Glutamatergic neuron (in vitro differentiated cells): ENCODE measurements at regions not wholly inside any gene's neighbourhood (a gene's known extent, or its start where the extent isn't known, plus 50 kb on each side); places are given as distances from the start of the nearest gene placed in this dataset.

Source experiments
- DNase-seq: peaks from one replicate; pipeline ENCODE4 v3.0.0; 2022
- H3K27ac Mint-ChIP-seq: one replicate; pipeline ENCODE4 v1.8.0; 2020; ENCODE audit warnings: mild to moderate bottlenecking, mixed read lengths, inconsistent platforms; ENCODE audit not compliant: unreplicated experiment
- H3K27me3 Mint-ChIP-seq: one replicate; pipeline ENCODE4 v1.8.0; 2020; ENCODE audit warnings: mild to moderate bottlenecking, moderate library complexity, mixed read lengths, inconsistent platforms; ENCODE audit not compliant: unreplicated experiment
- H3K36me3 Mint-ChIP-seq: one replicate; pipeline ENCODE4 v1.8.0; 2020; ENCODE audit warnings: mild to moderate bottlenecking, mixed read lengths, inconsistent platforms; ENCODE audit not compliant: unreplicated experiment
- H3K4me1 Mint-ChIP-seq: one replicate; pipeline ENCODE4 v1.8.0; 2020; ENCODE audit warnings: mild to moderate bottlenecking, low read depth, mixed read lengths, inconsistent platforms; ENCODE audit not compliant: unreplicated experiment
- H3K4me3 Mint-ChIP-seq: one replicate; pipeline ENCODE4 v1.8.0; 2020; ENCODE audit warnings: mild to moderate bottlenecking, mixed read lengths, inconsistent platforms; ENCODE audit not compliant: unreplicated experiment
- H3K9me3 Mint-ChIP-seq: one replicate; pipeline ENCODE4 v1.8.0; 2020; ENCODE audit warnings: mild to moderate bottlenecking, moderate library complexity, mixed read lengths, inconsistent platforms; ENCODE audit not compliant: unreplicated experiment
- TF ChIP-seq, protein P1 (sequence below): fragments of 200-600 bp; sonication (generic); IDR thresholded peaks from one replicate; pipeline ENCODE4 v1.5.0; 2021; ENCODE audit not compliant: partially characterized antibody, unreplicated experiment

DNA sequence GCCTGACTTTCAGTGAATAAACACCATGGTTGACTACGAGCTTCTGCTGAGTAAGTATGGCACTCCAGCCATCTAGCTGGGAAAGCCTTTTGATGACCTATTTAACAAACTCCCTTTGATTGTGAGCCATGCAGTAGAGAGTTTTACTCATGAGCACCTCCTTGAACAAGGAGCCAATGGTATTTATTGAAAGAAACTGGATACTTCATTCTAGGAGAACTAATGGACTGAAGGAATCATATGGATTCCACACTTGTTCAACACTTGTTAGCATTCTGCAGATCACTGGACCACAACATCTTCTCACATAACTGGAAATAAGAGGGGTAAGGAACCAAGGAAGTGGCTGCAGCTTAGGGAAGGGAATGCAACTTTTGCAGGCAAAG lies 320.9 kb upstream of the ETAA1 start:
- Mint-ChIP-seq H3K27ac (no peak overlapping the region), H3K9me3 (no peaks in the 10 kb centered on the region), H3K4me3 (no peak overlapping the region), H3K36me3 (no peaks in the 10 kb centered on the region), H3K4me1 (no peaks in the 10 kb centered on the region), H3K27me3 (no peaks in the 10 kb centered on the region)
- TF ChIP-seq, protein P1, sequence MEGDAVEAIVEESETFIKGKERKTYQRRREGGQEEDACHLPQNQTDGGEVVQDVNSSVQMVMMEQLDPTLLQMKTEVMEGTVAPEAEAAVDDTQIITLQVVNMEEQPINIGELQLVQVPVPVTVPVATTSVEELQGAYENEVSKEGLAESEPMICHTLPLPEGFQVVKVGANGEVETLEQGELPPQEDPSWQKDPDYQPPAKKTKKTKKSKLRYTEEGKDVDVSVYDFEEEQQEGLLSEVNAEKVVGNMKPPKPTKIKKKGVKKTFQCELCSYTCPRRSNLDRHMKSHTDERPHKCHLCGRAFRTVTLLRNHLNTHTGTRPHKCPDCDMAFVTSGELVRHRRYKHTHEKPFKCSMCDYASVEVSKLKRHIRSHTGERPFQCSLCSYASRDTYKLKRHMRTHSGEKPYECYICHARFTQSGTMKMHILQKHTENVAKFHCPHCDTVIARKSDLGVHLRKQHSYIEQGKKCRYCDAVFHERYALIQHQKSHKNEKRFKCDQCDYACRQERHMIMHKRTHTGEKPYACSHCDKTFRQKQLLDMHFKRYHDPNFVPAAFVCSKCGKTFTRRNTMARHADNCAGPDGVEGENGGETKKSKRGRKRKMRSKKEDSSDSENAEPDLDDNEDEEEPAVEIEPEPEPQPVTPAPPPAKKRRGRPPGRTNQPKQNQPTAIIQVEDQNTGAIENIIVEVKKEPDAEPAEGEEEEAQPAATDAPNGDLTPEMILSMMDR = no peak
- no peak for DNase-seq

DNA sequence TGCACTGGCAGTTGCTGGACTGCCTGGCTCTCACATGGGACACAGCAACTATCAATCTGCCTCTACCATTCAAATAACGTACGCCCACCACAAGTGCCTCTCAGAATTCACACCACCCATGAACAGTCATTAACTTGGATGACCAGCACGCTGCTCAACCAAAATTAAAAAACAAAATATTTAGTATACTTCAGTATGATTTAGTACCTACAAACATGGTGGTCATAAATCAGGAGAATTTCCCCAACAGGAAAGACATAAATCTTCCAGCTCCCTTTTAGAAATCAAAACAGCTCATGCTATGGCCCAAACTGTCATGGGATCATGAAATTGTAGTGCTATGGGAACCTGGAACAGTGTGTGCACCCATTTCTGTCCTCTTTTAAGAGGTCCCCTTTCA lies 317.4 kb upstream of the ETAA1 start:
- no peaks in the 10 kb centered on the region for H3K9me3 Mint-ChIP-seq
- no peak overlapping the region for H3K4me3 Mint-ChIP-seq
- TF ChIP-seq, protein P1 = no peak
- no peaks in the 10 kb centered on the region for H3K27me3 Mint-ChIP-seq
- no peak overlapping the region for H3K27ac Mint-ChIP-seq
- H3K4me1 Mint-ChIP-seq = no peaks in the 10 kb centered on the region
- no peak for DNase-seq
- H3K36me3 Mint-ChIP-seq = no peaks in the 10 kb centered on the region

DNA sequence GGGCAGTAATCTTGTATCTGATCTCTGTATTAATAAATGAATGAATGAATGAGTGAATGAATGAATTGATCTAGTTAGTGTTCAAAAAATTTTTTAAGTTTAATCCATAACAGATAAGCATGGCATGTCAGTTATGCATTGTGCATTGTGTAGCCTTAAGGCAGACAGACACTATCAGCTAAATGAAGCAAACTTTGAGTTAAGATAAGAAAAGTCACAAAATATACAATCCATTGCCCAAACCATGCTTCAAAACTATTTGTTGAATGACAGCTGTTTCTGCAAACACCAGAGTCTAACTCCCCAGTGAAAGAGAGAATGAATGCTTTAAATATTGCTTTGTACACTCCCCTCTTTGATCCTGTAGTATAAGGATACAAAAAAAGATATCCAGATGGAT lies 314.3 kb upstream of the ETAA1 start:
- TF ChIP-seq, protein P1 = no peak
- Mint-ChIP-seq H3K36me3 (no peaks in the 10 kb centered on the region), H3K4me3 (no peak overlapping the region), H3K4me1 (no peaks in the 10 kb centered on the region), H3K9me3 (no peaks in the 10 kb centered on the region), H3K27ac (no peak overlapping the region), H3K27me3 (no peaks in the 10 kb centered on the region)
- no peak for DNase-seq

DNA sequence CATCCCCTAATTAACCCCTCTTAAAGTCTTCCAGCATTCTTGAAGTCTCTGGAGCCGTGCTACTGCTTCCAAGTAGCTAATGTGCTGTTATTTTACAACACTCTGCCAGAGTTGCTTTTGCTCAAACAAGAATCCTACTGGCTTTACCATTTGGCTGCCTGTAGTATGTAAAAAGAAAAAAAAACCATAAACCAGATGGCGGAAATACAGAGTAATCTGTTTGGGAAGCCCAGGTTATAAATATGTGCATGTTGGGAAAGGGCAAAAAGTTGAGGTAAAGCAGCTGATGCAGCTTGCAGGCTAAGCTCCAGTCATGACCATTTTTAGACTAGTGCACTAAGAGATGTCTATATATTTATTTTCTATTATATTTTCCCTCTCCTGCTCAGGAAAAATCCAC lies 313.2 kb upstream of the ETAA1 start:
- no peak for DNase-seq
- no peaks in the 10 kb centered on the region for H3K36me3 Mint-ChIP-seq
- H3K9me3 Mint-ChIP-seq = no peaks in the 10 kb centered on the region
- no peak overlapping the region for H3K4me3 Mint-ChIP-seq
- H3K4me1 Mint-ChIP-seq = no peaks in the 10 kb centered on the region
- TF ChIP-seq, protein P1 = no peak
- H3K27me3 Mint-ChIP-seq = no peaks in the 10 kb centered on the region
- H3K27ac Mint-ChIP-seq = no peak overlapping the region

DNA sequence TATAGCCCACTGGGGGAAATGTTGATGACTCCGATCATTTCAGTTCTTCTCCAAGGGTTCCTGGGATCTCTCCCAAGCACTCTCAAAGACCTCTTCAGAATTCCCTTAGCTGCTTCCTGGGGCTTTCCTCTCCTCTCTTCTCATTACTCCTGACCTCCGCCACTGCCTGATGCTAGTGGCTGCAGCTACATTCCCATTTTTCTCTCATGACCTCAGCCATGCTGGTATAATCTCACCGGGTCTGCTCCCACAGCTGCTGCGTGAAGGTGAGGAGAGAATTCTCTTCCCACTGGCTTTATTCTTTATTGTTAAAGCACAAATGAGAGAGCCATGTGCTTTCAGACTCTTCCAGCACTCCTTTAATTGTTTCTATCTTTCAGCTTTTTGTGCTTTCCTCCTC lies 312.0 kb upstream of the ETAA1 start:
- Mint-ChIP-seq H3K27me3 (no peaks in the 10 kb centered on the region), H3K4me1 (no peaks in the 10 kb centered on the region), H3K9me3 (no peaks in the 10 kb centered on the region)

More for the DNA sequence above, 312.0 kb upstream of the ETAA1 start:
- no peak for DNase-seq
- no peaks in the 10 kb centered on the region for H3K36me3 Mint-ChIP-seq
- H3K4me3 Mint-ChIP-seq = no peak overlapping the region
- H3K27ac Mint-ChIP-seq = no peak overlapping the region
- TF ChIP-seq, protein P1 = no peak
